22Rv1 (cell line): ENCODE measurements at regions not wholly inside any gene's neighbourhood (a gene's known extent, or its start where the extent isn't known, plus 50 kb on each side); places are given as distances from the start of the nearest gene placed in this dataset.

ENCODE experiments used
- CTCF ChIP-seq: fragments of 450-650 bp; IDR thresholded peaks from 2 replicates; pipeline ENCODE4 v1.5.1; 2017; ENCODE audit warnings: mild to moderate bottlenecking
- ZFX ChIP-seq: fragments of 450-650 bp; IDR thresholded peaks from 2 replicates; pipeline ENCODE4 v1.6.1; 2017; ENCODE audit warnings: antibody characterized with exemption, borderline replicate concordance

GRCh38 chr4:128452415-128452814 lies 164.8 kb upstream of the PGRMC2 start:
- TF ChIP-seq CTCF (no peak), ZFX (no peak)
